GM10266 (cell line): ENCODE measurements at regions not wholly inside any gene's neighbourhood (a gene's known extent, or its start where the extent isn't known, plus 50 kb on each side); places are given as distances from the start of the nearest gene placed in this dataset.

Source experiments
- DNase-seq: peaks from one replicate; pipeline ENCODE4 v3.0.0; 2012; ENCODE audit errors: extremely low spot score
- TF ChIP-seq, protein P1 (sequence below): IDR thresholded peaks from 2 replicates; pipeline ENCODE4 v1.5.1; 2012; ENCODE audit warnings: mild to moderate bottlenecking, low read depth; ENCODE audit not compliant: control insufficient read depth, insufficient read depth; ENCODE audit errors: missing control alignments

DNA sequence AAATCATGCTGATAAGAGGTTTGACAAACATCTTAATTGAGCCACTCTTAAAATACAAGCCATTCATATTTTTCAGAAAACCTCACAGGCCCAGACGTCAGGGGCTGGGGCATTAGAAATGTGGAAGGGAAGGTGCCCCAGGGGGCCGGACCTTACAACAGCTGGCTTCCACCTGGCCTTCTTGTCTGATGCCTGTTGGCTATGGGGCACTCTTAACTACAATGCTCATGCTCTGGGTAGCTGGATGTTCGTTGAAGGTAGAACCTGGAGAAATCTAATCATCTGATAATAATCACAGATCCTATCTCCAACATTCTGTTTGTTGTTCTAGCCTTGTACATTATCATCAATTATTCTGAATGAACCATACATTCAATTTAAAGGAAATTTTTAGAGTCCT is 156.9 kb upstream of the SOX11 start:
- no peak for DNase-seq

DNA sequence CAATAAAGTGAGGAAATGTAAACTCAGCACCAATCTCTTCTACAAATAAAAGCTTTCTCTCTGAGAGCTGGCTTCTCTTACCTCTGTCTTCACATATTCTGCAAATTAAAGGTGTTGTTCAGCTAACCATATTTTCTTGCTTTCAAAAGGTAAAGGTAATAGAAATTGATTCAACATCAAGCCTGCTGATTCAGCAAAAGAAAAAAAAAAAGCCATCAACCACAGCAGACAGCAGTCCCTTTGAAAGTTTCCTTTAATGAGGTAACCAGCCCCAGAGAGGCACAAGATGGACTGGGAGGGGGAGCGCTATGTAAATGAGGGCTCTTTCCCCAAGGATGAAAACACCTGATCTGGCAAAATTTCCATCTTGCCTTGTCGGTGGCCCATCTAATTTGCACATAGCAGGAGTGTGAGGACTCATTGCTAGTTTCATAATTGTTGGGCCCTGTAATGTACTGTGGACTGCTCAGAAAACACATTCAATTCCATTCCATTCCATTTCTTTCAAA is 154.9 kb upstream of the SOX11 start:
- TF ChIP-seq, protein P1, sequence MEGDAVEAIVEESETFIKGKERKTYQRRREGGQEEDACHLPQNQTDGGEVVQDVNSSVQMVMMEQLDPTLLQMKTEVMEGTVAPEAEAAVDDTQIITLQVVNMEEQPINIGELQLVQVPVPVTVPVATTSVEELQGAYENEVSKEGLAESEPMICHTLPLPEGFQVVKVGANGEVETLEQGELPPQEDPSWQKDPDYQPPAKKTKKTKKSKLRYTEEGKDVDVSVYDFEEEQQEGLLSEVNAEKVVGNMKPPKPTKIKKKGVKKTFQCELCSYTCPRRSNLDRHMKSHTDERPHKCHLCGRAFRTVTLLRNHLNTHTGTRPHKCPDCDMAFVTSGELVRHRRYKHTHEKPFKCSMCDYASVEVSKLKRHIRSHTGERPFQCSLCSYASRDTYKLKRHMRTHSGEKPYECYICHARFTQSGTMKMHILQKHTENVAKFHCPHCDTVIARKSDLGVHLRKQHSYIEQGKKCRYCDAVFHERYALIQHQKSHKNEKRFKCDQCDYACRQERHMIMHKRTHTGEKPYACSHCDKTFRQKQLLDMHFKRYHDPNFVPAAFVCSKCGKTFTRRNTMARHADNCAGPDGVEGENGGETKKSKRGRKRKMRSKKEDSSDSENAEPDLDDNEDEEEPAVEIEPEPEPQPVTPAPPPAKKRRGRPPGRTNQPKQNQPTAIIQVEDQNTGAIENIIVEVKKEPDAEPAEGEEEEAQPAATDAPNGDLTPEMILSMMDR = no peak
- DNase-seq = no peak

More for the DNA sequence above, 156.9 kb upstream of the SOX11 start:
- TF ChIP-seq, protein P1 = no peak

DNA sequence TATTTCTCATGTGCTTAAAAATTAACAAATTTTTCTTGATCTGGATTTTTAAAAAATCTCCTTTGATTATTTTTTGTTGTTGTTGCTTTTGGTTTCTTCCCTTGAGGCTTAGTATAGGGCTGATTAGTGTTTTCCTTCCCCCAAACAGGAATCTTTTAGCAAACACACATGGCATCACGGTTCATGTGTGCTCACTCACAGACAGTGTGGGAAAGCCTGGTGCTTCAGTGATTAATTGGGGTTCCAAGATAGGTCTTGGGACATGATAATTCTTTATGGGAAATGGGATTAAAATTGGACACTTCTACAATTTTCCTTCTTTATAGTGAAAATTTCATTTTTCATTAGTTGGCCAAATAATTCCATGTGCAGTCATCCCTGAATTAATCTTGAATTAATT is 153.9 kb upstream of the SOX11 start:
- TF ChIP-seq, protein P1 = no peak
- no peak for DNase-seq

DNA sequence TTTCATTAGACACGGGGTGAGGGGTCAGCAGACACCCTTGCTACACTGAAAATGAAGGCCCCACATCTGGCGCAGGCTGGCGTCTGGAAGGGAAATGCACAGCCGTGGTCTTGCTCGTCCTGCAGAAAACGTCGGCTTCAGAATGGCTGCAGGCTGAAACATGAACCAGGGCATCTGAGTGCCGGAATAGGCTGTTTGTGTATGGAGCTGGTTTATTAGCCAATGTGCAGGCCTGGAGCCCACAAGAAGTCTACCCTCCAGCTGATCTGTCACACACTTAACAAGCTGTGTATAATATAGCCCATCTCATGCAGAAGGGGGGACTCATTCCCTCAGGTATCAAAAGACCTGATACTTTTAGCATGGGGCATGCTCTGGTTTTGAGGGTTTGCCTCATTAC is 153.4 kb upstream of the SOX11 start:
- DNase-seq = no peak
- TF ChIP-seq, protein P1 = no peak

DNA sequence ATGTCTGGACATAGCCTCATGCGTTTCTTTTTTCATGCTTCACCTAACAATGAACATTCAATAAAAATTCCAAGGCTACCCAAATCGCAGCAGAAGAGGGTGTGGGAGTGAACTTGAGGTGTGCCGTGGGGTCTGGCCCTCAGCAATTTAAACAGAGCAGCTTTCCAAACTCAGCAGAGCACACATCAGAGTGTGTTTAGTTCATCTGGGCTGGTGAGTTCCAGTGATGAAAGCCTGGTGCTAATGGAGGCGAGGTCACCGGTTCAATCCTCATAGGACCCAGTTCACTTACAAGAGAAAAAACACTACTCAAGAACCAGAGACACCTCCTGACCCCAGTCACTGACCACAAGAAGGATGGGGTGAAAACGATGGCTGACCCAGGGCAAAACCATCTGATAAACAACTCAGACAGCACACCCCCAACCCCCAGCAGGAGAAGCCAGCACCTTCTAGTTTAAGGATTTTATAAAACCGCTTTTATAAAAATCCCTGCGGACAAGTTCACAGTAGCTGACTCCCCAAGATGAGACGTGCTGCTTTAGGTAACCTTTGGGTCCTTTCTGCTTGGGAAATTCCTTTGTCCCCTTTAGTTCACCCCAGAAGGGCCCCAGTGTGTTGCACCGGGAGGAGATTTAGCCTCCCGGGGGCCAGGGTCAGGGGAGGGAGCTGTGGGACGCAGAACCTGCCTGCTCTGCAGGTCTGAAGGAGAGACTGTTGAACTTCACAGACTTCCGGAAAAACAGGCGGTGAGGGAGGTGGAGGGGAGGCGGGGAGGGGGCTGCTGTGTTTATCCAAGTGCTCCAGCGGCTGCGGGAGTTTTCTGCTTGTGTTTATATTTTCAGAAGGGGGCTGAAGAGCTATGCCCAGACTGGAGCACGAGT is 152.7 kb upstream of the SOX11 start:
- DNase-seq = no peak
- TF ChIP-seq, protein P1 = no peak

DNA sequence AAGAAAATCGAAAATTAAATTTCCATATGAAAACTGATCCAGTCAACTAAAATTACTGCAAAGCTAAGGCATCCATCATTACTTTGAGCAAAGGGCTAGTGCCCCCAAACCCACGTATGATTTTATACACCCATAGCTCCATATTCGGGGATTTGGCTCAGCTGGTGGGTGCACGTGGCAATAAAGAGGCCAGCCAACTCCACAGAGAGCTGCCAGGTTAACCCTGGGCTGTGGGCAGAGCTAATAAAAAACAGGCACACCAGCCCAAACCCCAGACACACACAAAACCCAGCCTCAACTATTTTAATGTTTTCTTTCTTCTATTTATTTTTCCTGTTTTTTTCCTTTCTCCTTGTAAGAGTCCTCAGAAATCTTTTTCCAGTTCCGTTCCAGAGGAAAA is 151.3 kb upstream of the SOX11 start:
- TF ChIP-seq, protein P1 = no peak
- DNase-seq = no peak

DNA sequence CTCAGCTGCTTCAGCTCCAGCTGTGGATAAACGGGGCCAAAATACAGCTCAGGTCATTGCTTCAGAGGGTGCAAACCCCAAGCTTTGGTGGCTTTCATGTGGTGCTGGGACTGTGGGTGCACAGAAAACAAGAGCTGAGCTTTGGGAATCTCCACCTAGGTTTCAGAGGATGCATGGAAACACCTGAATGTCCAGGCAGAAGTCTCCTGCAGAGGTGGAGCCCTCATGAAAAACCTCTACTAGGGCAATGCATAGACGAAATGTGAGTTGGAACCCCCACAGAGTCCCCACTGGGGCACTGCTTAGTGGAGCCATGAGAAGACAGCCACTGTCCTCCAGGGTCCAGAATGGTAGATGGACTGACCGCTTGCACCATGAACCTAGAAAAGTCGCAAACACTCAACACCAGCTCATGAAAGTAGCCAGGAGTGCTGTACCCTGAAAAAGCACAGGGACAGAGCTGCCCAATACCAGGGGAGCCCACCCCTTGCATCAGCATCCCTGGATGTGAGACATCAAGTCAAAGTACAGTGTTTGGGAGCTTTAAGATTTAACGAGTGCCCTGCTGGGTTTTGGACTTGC is 147.9 kb upstream of the SOX11 start:
- TF ChIP-seq, protein P1 = no peak
- no peak for DNase-seq
